ENCODE measurements at regions not wholly inside any gene's neighbourhood (a gene's known extent, or its start where the extent isn't known, plus 50 kb on each side); places are given as distances from the start of the nearest gene placed in this dataset.

- intact Hi-C loops (cut with DNase I), result no loop called here
- DNase-seq (ENCODE audit: extremely low spot score), result no peak
- peaks cover 0 to 52% (median 0%) of the 10 kb centered on the region in 4 donors for H3K27me3 ChIP-seq
- no peaks in the 10 kb centered on the region for H3K4me1 ChIP-seq
- no peaks in the 10 kb centered on the region for H3K36me3 ChIP-seq
- WGBS, result 63% methylated on average over 6 of the region's 6 CpGs
- TF ChIP-seq POLR2A (IDR thresholded peaks at IDR 0.05; ENCODE audit: low read depth) (no peak), POLR2AphosphoS5 (IDR thresholded peaks at IDR 0.05) (no peak), EP300 (IDR thresholded peaks at IDR 0.05) (no peak), CTCF (IDR thresholded peaks at IDR 0.05) (no peak)
- H3K27ac ChIP-seq (replicated peaks in 1 of 4), result no peak overlapping the region
- H3K4me3 ChIP-seq, result no peak overlapping the region
- no peaks in the 10 kb centered on the region for H3K9me3 ChIP-seq
Observed at GRCh38 chr11:119912229-119912628, 183.2 kb upstream of the NECTIN1 start.

- no peaks in the 10 kb centered on the region for H3K9me3 ChIP-seq
- 100% methylated on average over 1 of the region's 2 CpGs for WGBS
- H3K27ac ChIP-seq (replicated peaks in 1 of 4), result no peak overlapping the region
- H3K4me1 ChIP-seq, result no peaks in the 10 kb centered on the region
- TF ChIP-seq POLR2A (IDR thresholded peaks at IDR 0.05; ENCODE audit: low read depth), result no peak
- TF ChIP-seq CTCF (IDR thresholded peaks at IDR 0.05), result no peak
- no peak for TF ChIP-seq EP300 (IDR thresholded peaks at IDR 0.05)
- TF ChIP-seq POLR2AphosphoS5 (IDR thresholded peaks at IDR 0.05), result no peak
- peaks cover 0 to 56% (median 0%) of the 10 kb centered on the region in 4 donors for H3K27me3 ChIP-seq
- intact Hi-C loops (cut with DNase I), result no loop called here
- no peaks in the 10 kb centered on the region for H3K36me3 ChIP-seq
- no peak for DNase-seq (ENCODE audit: extremely low spot score)
- H3K4me3 ChIP-seq, result no peak overlapping the region
Observed at GRCh38 chr11:119910650-119911049, 181.7 kb upstream of the NECTIN1 start.

- Histone ChIP-seq H3K27ac (replicated peaks in 1 of 4) (no peak overlapping the region), H3K9me3 (no peaks in the 10 kb centered on the region), H3K36me3 (no peaks in the 10 kb centered on the region), H3K27me3 (peaks cover 0 to 61% (median 0%) of the 10 kb centered on the region in 4 donors), H3K4me3 (no peak overlapping the region), H3K4me1 (no peaks in the 10 kb centered on the region)
- WGBS, result 70% methylated on average over 3 of the region's 4 CpGs
- DNase-seq (ENCODE audit: extremely low spot score), result no peak
- intact Hi-C loops (cut with DNase I), result no loop called here
- no peak for TF ChIP-seq EP300 (IDR thresholded peaks at IDR 0.05)
- no peak for TF ChIP-seq POLR2AphosphoS5 (IDR thresholded peaks at IDR 0.05)
- TF ChIP-seq CTCF (IDR thresholded peaks at IDR 0.05), result no peak
- no peak for TF ChIP-seq POLR2A (IDR thresholded peaks at IDR 0.05; ENCODE audit: low read depth)
Observed at GRCh38 chr11:119910051-119910450, 181.1 kb upstream of the NECTIN1 start.

GRCh38 chr11:119909495-119909894 is 180.5 kb upstream of the NECTIN1 start:
- no peaks in the 10 kb centered on the region for H3K9me3 ChIP-seq
- no peak for DNase-seq (ENCODE audit: extremely low spot score)
- H3K27me3 ChIP-seq, result peaks cover 0 to 61% (median 0%) of the 10 kb centered on the region in 4 donors
- H3K4me1 ChIP-seq, result no peaks in the 10 kb centered on the region
- TF ChIP-seq POLR2A (IDR thresholded peaks at IDR 0.05; ENCODE audit: low read depth) (no peak), CTCF (IDR thresholded peaks at IDR 0.05) (no peak), POLR2AphosphoS5 (IDR thresholded peaks at IDR 0.05) (no peak), EP300 (IDR thresholded peaks at IDR 0.05) (no peak)
- no peaks in the 10 kb centered on the region for H3K36me3 ChIP-seq
- H3K27ac ChIP-seq (replicated peaks in 1 of 4), result no peak overlapping the region
- 82% methylated on average over 9 of the region's 9 CpGs for WGBS
- intact Hi-C loops (cut with DNase I), result no loop called here
- no peak overlapping the region for H3K4me3 ChIP-seq

GRCh38 chr11:119909077-119909476 is 180.1 kb upstream of the NECTIN1 start:
- no peaks in the 10 kb centered on the region for H3K9me3 ChIP-seq
- TF ChIP-seq POLR2AphosphoS5 (IDR thresholded peaks at IDR 0.05), result no peak
- TF ChIP-seq POLR2A (IDR thresholded peaks at IDR 0.05; ENCODE audit: low read depth), result no peak
- TF ChIP-seq CTCF (IDR thresholded peaks at IDR 0.05), result no peak
- no peak for TF ChIP-seq EP300 (IDR thresholded peaks at IDR 0.05)

More at GRCh38 chr11:119909077-119909476, 180.1 kb upstream of the NECTIN1 start:
- intact Hi-C loops (cut with DNase I), result no loop called here
- H3K36me3 ChIP-seq, result no peaks in the 10 kb centered on the region
- no peak for DNase-seq (ENCODE audit: extremely low spot score)
- H3K4me1 ChIP-seq, result no peaks in the 10 kb centered on the region
- H3K27ac ChIP-seq (replicated peaks in 1 of 4), result no peak overlapping the region
- 75% methylated on average over 2 of the region's 2 CpGs for WGBS
- no peak overlapping the region for H3K4me3 ChIP-seq
- H3K27me3 ChIP-seq, result peaks cover 0 to 62% (median 0%) of the 10 kb centered on the region in 4 donors
